ENCODE measurements at regions not wholly inside any gene's neighbourhood (a gene's known extent, or its start where the extent isn't known, plus 50 kb on each side); places are given as distances from the start of the nearest gene placed in this dataset.

DNA sequence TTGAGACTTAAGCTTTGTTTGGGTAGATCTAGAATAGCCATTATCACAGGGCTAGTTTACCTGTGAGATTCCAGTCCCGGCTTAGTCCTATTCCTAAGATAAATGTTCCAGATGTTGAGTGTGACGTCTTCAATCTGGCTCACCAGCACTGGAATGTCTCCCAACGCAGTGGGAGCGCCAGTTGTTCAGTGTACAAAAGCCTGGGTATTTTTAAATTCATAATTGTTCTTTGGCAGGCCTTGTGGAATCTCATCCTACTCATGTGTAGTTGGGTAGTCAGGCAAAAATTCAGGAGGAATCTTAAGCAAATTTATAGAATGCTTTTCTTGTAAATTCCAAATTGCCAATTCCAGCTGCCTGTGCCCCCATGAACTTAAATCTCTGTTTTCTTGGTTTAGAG lies 272.6 kb upstream of the KCNN2 start:
- TF ChIP-seq, protein P1, sequence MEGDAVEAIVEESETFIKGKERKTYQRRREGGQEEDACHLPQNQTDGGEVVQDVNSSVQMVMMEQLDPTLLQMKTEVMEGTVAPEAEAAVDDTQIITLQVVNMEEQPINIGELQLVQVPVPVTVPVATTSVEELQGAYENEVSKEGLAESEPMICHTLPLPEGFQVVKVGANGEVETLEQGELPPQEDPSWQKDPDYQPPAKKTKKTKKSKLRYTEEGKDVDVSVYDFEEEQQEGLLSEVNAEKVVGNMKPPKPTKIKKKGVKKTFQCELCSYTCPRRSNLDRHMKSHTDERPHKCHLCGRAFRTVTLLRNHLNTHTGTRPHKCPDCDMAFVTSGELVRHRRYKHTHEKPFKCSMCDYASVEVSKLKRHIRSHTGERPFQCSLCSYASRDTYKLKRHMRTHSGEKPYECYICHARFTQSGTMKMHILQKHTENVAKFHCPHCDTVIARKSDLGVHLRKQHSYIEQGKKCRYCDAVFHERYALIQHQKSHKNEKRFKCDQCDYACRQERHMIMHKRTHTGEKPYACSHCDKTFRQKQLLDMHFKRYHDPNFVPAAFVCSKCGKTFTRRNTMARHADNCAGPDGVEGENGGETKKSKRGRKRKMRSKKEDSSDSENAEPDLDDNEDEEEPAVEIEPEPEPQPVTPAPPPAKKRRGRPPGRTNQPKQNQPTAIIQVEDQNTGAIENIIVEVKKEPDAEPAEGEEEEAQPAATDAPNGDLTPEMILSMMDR (IDR thresholded peaks at IDR 0.05) = no peak
- no peak for TF ChIP-seq POLR2A (IDR thresholded peaks at IDR 0.05)
